ENCODE measurements at regions not wholly inside any gene's neighbourhood (a gene's known extent, or its start where the extent isn't known, plus 50 kb on each side); places are given as distances from the start of the nearest gene placed in this dataset.
"Not testable (repeated sequence)": the region's sequence is repeated elsewhere in the genome, so short reads cannot be mapped to it uniquely, and the experiment has no call there.

DNA sequence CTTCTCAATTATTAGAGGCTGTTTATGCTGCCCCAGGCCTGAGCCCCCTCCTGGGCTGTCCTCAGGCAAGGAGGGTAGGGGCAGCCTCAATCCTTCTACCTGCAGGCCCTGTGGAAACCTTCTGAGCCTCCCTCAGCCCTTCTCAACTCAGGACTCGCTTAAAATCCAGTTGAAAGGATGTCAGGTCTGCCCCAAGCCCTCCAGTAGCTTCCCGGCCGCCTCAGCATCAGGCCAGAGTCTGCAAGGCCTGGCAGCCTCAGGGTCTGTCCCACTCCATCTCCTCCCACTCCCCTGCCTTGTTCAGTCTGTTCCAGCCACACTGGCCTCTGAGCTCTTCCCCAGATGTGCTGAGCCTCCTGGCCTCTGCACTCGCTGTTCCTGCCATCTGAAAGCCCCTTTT lies 52.2 kb downstream of the KATNIP start (continued):
- TF ChIP-seq HNRNPLL (IDR thresholded peaks at IDR 0.05; ENCODE audit: low read depth, low read length, poor library complexity, severe bottlenecking) = no peak
- TF ChIP-seq, protein P1, sequence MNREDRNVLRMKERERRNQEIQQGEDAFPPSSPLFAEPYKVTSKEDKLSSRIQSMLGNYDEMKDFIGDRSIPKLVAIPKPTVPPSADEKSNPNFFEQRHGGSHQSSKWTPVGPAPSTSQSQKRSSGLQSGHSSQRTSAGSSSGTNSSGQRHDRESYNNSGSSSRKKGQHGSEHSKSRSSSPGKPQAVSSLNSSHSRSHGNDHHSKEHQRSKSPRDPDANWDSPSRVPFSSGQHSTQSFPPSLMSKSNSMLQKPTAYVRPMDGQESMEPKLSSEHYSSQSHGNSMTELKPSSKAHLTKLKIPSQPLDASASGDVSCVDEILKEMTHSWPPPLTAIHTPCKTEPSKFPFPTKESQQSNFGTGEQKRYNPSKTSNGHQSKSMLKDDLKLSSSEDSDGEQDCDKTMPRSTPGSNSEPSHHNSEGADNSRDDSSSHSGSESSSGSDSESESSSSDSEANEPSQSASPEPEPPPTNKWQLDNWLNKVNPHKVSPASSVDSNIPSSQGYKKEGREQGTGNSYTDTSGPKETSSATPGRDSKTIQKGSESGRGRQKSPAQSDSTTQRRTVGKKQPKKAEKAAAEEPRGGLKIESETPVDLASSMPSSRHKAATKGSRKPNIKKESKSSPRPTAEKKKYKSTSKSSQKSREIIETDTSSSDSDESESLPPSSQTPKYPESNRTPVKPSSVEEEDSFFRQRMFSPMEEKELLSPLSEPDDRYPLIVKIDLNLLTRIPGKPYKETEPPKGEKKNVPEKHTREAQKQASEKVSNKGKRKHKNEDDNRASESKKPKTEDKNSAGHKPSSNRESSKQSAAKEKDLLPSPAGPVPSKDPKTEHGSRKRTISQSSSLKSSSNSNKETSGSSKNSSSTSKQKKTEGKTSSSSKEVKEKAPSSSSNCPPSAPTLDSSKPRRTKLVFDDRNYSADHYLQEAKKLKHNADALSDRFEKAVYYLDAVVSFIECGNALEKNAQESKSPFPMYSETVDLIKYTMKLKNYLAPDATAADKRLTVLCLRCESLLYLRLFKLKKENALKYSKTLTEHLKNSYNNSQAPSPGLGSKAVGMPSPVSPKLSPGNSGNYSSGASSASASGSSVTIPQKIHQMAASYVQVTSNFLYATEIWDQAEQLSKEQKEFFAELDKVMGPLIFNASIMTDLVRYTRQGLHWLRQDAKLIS (CRISPR knock-in tag; IDR thresholded peaks at IDR 0.05) = no peak
- TF ChIP-seq CCDC6 (CRISPR knock-in tag; IDR thresholded peaks at IDR 0.05) = no peak

DNA sequence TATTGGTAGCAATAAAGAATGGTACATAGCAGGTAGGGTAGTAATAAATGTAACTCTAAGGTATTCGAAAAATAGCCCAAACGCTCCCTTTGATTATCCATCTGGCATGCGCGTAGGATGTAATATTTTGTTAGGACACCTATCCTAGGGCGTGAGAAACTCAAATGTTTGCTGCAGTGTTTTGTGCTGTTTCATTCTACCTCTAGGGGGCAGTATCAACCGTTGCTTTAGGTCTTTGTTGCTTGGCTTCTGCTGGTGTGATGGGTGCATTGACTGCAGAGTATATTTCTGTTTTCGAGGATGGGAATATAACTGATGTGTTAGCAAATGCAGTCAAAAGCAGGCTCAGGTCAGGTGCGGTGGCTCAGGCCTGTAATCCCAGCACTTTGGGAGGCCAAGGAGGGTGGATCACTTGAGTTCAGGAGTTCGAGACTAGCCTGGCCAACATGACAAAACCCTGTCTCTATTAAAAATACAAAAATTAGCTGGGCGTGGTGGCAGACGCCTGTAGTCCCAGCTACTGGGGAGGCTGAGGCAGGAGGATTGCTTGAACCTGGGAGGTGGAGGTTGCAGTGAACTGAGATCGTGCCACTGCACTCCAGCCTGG lies 55.7 kb downstream of the KATNIP start:
- BruUV-seq (replicated peaks); H3K4me3 ChIP-seq (replicated peaks in 1 of 3; ENCODE audit: insufficient read depth in 1 of 3, low read depth in 2 of 3, low read length in 3 of 3); H3K36me3 ChIP-seq (replicated peaks in 1 of 2; ENCODE audit: control insufficient read depth in 1 of 2, insufficient read depth in 2 of 2, low read length in 2 of 2); H3K27me3 ChIP-seq (ENCODE audit: control insufficient read depth in 1 of 2, insufficient read depth in 2 of 2, low read length in 2 of 2); in situ Hi-C loops (cut with HindIII; ENCODE audit: extremely low pct_ligation_motif_present, low pct_unique_long_range_greater_than_20kb); H4K20me1 ChIP-seq (ENCODE audit: insufficient read depth, low read length); H3K9me3 ChIP-seq (ENCODE audit: low read length); H3K4me1 ChIP-seq (ENCODE audit: insufficient read depth, low read length); POLR2A ChIA-PET; H2AFZ ChIP-seq (ENCODE audit: low read length); H3K9ac ChIP-seq (ENCODE audit: insufficient read depth, low read depth, low read length); H3K27ac ChIP-seq (ENCODE audit: extremely low read length, insufficient read depth, low read length); H3K79me2 ChIP-seq (ENCODE audit: insufficient read depth, low read length); H3K4me2 ChIP-seq (ENCODE audit: low read depth, low read length): not testable (repeated sequence)
- intact Hi-C loops (cut with micrococcal nuclease; ENCODE audit: unreplicated experiment) = loop anchor here (1.0 to 10.0 kb wide), 3 partner anchors 27 to 262 kb away; no protein-coding TSS in a partner anchor
- FAIRE-seq (peak; percentile 86), DNase-seq (ENCODE audit: low spot score) (peak; percentile 72), ATAC-seq (peak; percentile 84)
- CTCF ChIA-PET (ENCODE audit: low intra/inter-chr PET ratio, low total read pairs) = interaction anchor here (1.3 to 1.6 kb wide), 2 partner anchors 260 to 261 kb away, joined by 4 to 6 read pairs; no protein-coding TSS in a partner anchor
- WGBS (ENCODE audit: low lambda C conversion rate) = 69% methylated on average over 12 of the region's 12 CpGs
- peak; percentile 75 for TF ChIP-seq STAG1 (CRISPR knock-in tag; IDR thresholded peaks at IDR 0.05)
- TF ChIP-seq, protein P2, sequence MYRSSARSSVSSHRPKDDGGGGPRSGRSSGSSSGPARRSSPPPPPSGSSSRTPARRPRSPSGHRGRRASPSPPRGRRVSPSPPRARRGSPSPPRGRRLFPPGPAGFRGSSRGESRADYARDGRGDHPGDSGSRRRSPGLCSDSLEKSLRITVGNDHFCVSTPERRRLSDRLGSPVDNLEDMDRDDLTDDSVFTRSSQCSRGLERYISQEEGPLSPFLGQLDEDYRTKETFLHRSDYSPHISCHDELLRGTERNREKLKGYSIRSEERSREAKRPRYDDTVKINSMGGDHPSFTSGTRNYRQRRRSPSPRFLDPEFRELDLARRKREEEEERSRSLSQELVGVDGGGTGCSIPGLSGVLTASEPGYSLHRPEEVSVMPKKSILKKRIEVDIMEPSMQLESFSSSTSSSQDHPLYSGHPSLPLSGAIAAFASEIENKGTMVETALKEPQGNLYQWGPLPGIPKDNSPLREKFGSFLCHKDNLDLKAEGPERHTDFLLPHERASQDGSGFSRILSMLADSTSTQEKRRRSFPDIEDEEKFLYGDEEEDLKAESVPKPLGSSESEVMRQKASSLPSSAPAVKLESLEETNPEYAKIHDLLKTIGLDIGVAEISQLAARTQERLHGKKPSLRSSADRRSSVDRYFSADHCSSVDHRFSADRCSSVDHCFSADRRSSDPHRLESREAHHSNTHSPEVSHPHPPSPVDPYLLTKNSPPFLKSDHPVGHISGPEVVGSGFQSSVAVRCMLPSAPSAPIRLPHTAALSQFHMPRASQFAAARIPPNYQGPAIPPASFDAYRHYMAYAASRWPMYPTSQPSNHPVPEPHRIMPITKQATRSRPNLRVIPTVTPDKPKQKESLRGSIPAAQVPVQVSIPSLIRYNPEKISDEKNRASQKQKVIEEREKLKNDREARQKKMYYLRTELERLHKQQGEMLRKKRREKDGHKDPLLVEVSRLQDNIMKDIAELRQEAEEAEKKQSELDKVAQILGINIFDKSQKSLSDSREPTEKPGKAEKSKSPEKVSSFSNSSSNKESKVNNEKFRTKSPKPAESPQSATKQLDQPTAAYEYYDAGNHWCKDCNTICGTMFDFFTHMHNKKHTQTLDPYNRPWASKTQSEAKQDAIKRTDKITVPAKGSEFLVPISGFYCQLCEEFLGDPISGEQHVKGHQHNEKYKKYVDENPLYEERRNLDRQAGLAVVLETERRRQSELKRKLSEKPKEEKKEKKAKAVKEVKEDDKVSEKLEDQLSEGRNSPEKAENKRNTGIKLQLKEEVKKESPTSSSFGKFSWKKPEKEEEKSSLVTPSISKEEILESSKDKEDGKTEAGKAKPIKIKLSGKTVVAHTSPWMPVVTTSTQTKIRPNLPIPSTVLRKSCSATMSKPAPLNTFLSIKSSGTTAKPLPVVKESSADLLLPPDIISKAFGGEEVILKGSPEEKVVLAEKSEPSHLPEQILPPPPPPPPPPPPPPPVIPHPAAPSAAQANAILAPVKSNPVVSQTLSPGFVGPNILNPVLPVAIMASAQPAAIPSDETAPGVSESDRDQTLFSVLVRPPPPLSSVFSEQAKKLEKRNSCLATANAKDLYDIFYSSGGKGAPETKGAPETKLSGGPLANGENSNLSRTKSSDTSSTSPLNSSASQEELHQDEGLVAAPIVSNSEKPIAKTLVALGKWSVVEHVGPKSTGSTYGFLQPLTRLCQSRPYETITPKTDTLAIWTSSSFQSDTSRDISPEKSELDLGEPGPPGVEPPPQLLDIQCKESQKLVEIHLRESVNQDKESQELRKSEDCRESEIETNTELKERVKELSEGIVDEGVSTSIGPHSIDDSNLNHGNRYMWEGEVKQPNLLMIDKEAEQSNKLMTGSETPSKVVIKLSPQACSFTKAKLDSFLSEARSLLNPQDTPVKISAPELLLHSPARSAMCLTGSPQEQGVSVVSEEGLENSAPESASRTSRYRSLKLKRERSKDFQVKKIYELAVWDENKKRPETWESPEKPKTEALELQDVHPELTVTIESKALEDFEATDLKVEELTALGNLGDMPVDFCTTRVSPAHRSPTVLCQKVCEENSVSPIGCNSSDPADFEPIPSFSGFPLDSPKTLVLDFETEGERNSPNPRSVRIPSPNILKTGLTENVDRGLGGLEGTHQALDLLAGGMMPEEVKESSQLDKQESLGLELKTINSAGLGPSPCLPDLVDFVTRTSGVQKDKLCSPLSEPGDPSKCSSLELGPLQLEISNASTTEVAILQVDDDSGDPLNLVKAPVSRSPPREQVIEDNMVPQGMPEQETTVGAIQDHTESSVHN (CRISPR knock-in tag; IDR thresholded peaks at IDR 0.05) = 0 out of 2 replicates have a peak, but pooled peaks have one; percentile 32
- TF ChIP-seq, protein P3, sequence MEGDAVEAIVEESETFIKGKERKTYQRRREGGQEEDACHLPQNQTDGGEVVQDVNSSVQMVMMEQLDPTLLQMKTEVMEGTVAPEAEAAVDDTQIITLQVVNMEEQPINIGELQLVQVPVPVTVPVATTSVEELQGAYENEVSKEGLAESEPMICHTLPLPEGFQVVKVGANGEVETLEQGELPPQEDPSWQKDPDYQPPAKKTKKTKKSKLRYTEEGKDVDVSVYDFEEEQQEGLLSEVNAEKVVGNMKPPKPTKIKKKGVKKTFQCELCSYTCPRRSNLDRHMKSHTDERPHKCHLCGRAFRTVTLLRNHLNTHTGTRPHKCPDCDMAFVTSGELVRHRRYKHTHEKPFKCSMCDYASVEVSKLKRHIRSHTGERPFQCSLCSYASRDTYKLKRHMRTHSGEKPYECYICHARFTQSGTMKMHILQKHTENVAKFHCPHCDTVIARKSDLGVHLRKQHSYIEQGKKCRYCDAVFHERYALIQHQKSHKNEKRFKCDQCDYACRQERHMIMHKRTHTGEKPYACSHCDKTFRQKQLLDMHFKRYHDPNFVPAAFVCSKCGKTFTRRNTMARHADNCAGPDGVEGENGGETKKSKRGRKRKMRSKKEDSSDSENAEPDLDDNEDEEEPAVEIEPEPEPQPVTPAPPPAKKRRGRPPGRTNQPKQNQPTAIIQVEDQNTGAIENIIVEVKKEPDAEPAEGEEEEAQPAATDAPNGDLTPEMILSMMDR (CRISPR knock-in tag; IDR thresholded peaks at IDR 0.05) = peak; percentile 85

All from HepG2 (cell line).